ENCODE measurements at regions not wholly inside any gene's neighbourhood (a gene's known extent, or its start where the extent isn't known, plus 50 kb on each side); places are given as distances from the start of the nearest gene placed in this dataset.

GRCh38 chr9:108496846-108497245 is 358.9 kb downstream of the ACTL7B start:
- TF ChIP-seq CTCF (IDR thresholded peaks at IDR 0.05) (no peak), EP300 (IDR thresholded peaks at IDR 0.05) (no peak)
